H9 (cell line): ENCODE measurements at regions not wholly inside any gene's neighbourhood (a gene's known extent, or its start where the extent isn't known, plus 50 kb on each side); places are given as distances from the start of the nearest gene placed in this dataset.

ENCODE experiments used
- DNase-seq: peaks from one replicate; pipeline ENCODE4 v3.0.0-alpha.2; 2017
- H2AFZ ChIP-seq: one replicate; pipeline ENCODE4 v1.6.1; 2013; ENCODE audit warnings: mild to moderate bottlenecking, low read length, control low read depth, moderate library complexity
- H2AK5ac ChIP-seq: 2 replicates; pipeline ENCODE4 v1.6.1; 2013; ENCODE audit warnings: low read length, control low read depth, mixed read lengths; ENCODE audit not compliant: insufficient read length
- H2BK120ac ChIP-seq: one replicate; pipeline ENCODE4 v1.6.1; 2013; ENCODE audit warnings: low read depth, mild to moderate bottlenecking, low read length, control low read depth, inconsistent platforms; ENCODE audit not compliant: poor library complexity, severe bottlenecking
- H2BK12ac ChIP-seq: 2 replicates; pipeline ENCODE4 v1.6.1; 2013; ENCODE audit warnings: low read length, control low read depth, mixed read lengths, low read depth; ENCODE audit not compliant: insufficient read length
- H2BK15ac ChIP-seq: 2 replicates; pipeline ENCODE4 v1.6.1; 2013; ENCODE audit warnings: low read depth, low read length, control low read depth
- H2BK20ac ChIP-seq: one replicate; pipeline ENCODE4 v1.6.1; 2013; ENCODE audit warnings: low read depth, mild to moderate bottlenecking, low read length, control low read depth, inconsistent platforms; ENCODE audit not compliant: poor library complexity, severe bottlenecking
- H2BK5ac ChIP-seq: 2 replicates; pipeline ENCODE4 v1.6.1; 2013; ENCODE audit warnings: low read length, control low read depth, mixed read lengths; ENCODE audit not compliant: insufficient read length
- H3K14ac ChIP-seq: 2 replicates; pipeline ENCODE4 v1.6.1; 2013; ENCODE audit warnings: low read length, control low read depth; ENCODE audit not compliant: insufficient read depth
- H3K18ac ChIP-seq: 2 replicates; pipeline ENCODE4 v1.6.1; 2013; ENCODE audit warnings: low read depth, mild to moderate bottlenecking, mixed read lengths, low read length, control low read depth; ENCODE audit not compliant: insufficient read length
- H3K23ac ChIP-seq: 2 replicates; pipeline ENCODE4 v1.6.1; 2013; ENCODE audit warnings: low read length, control low read depth, mixed read lengths, low read depth; ENCODE audit not compliant: insufficient read length
- H3K23me2 ChIP-seq: 2 replicates; pipeline ENCODE4 v1.6.1; 2013; ENCODE audit warnings: low read depth, mild to moderate bottlenecking, mixed read lengths, low read length, control low read depth; ENCODE audit not compliant: insufficient read length, poor library complexity, severe bottlenecking
- H3K27ac ChIP-seq: 2 replicates; pipeline ENCODE4 v1.5.1; 2013; ENCODE audit warnings: low read length, control low read depth, mixed read lengths, low read depth; ENCODE audit not compliant: insufficient read length
- H3K27me3 ChIP-seq: 2 replicates; pipeline ENCODE4 v1.6.1; 2013; ENCODE audit warnings: low read length, control low read depth, inconsistent platforms; ENCODE audit not compliant: insufficient read depth
- H3K4ac ChIP-seq: 2 replicates; pipeline ENCODE4 v1.6.1; 2013; ENCODE audit warnings: low read depth, mild to moderate bottlenecking, control low read depth, inconsistent platforms, low read length, moderate library complexity
- H3K4me1 ChIP-seq: 2 replicates; pipeline ENCODE4 v1.6.1; 2013; ENCODE audit warnings: low read length, control low read depth, inconsistent platforms; ENCODE audit not compliant: insufficient read depth
- H3K4me2 ChIP-seq: 2 replicates; pipeline ENCODE4 v1.6.1; 2013; ENCODE audit warnings: low read length, control low read depth, mixed read lengths; ENCODE audit not compliant: insufficient read length, insufficient read depth
- H3K56ac ChIP-seq: 2 replicates; pipeline ENCODE4 v1.6.1; 2013; ENCODE audit warnings: low read depth, mild to moderate bottlenecking, mixed read lengths, low read length, control low read depth; ENCODE audit not compliant: insufficient read length
- H3K79me1 ChIP-seq: 2 replicates; pipeline ENCODE4 v1.6.1; 2013; ENCODE audit warnings: low read depth, mild to moderate bottlenecking, moderate library complexity, low read length, control low read depth, inconsistent platforms; ENCODE audit not compliant: insufficient read depth, poor library complexity, severe bottlenecking
- H3K79me2 ChIP-seq: 2 replicates; pipeline ENCODE4 v1.6.1; 2013; ENCODE audit warnings: low read length, control low read depth, inconsistent platforms; ENCODE audit not compliant: insufficient read depth
- H3K9ac ChIP-seq: 2 replicates; pipeline ENCODE4 v1.6.1; 2013; ENCODE audit warnings: low read length, control low read depth, mixed read lengths; ENCODE audit not compliant: insufficient read length; ENCODE audit errors: extremely low read depth
- H3K9me3 ChIP-seq: one replicate; pipeline ENCODE4 v1.6.1; 2013; ENCODE audit warnings: low read depth, low read length, inconsistent platforms; ENCODE audit not compliant: control insufficient read depth
- H3T11ph ChIP-seq: one replicate; pipeline ENCODE4 v1.6.1; 2013; ENCODE audit warnings: mild to moderate bottlenecking, low read length, control low read depth, inconsistent platforms
- H4K20me1 ChIP-seq: one replicate; pipeline ENCODE4 v1.6.1; 2013; ENCODE audit not compliant: control insufficient read depth, insufficient read length, insufficient read depth
- H4K5ac ChIP-seq: 2 replicates; pipeline ENCODE4 v1.6.1; 2013; ENCODE audit warnings: low read depth, mild to moderate bottlenecking, mixed read lengths, low read length, control low read depth; ENCODE audit not compliant: insufficient read length
- H4K8ac ChIP-seq: replicated peaks from 2 replicates; pipeline ENCODE4 v1.6.1; 2013; ENCODE audit warnings: low read length, control low read depth, mixed read lengths, low read depth; ENCODE audit not compliant: insufficient read length
- H4K91ac ChIP-seq: 2 replicates; pipeline ENCODE4 v1.6.1; 2013; ENCODE audit warnings: low read depth, mild to moderate bottlenecking, moderate library complexity, mixed read lengths, low read length, control low read depth; ENCODE audit not compliant: insufficient read length
- H3K27ac Mint-ChIP-seq, 3 experiments: 2 replicates in 2 of 3; 3 replicates in 1 of 3; pipeline ENCODE4 v1.8.0; 2020 to 2021; ENCODE audit warnings: mixed read lengths in 3 of 3, mild to moderate bottlenecking in 1 of 3, moderate library complexity in 1 of 3
- H3K27me3 Mint-ChIP-seq: 2 replicates; pipeline ENCODE4 v1.8.0; 2021; ENCODE audit warnings: low read depth, mild to moderate bottlenecking, moderate library complexity, mixed read lengths
- H3K36me3 Mint-ChIP-seq, 3 experiments: 2 replicates in 2 of 3; 3 replicates in 1 of 3; pipeline ENCODE4 v1.8.0; 2020 to 2021; ENCODE audit warnings: low read depth in 3 of 3, mixed read lengths in 3 of 3; ENCODE audit not compliant: insufficient read depth in 1 of 3
- H3K4me1 Mint-ChIP-seq, 2 experiments: 2 replicates each; pipeline ENCODE4 v1.8.0; 2020; ENCODE audit warnings: mixed read lengths in 2 of 2
- H3K4me3 Mint-ChIP-seq, 2 experiments: 2 replicates in 1 of 2; 3 replicates in 1 of 2; pipeline ENCODE4 v1.8.0; 2020 to 2021; ENCODE audit warnings: mild to moderate bottlenecking in 2 of 2, mixed read lengths in 2 of 2, moderate library complexity in 1 of 2
- H3K9me3 Mint-ChIP-seq, 2 experiments: 2 replicates in 1 of 2; 3 replicates in 1 of 2; pipeline ENCODE4 v1.8.0; 2020; ENCODE audit warnings: mild to moderate bottlenecking in 2 of 2, mixed read lengths in 2 of 2, moderate library complexity in 1 of 2
- WGBS: extraction: QIAGEN DNeasy Blood & Tissue Kit; methylation state at CpG from one replicate; pipeline ENCODE4 v1.1.7; 2013; ENCODE audit warnings: missing lambda C conversion rate, low lambda C conversion rate, mixed read lengths; ENCODE audit not compliant: insufficient read length; ENCODE audit errors: extremely low coverage; 5-methylcytosine and 5-hydroxymethylcytosine counted together
- TF ChIP-seq, protein P1 (sequence below): fragments of 200-600 bp; sonication (generic); conservative IDR thresholded peaks from 3 replicates; pipeline ENCODE4 v1.8.0; 2021; ENCODE audit warnings: antibody characterized with exemption, mild to moderate bottlenecking

- H3K4ac ChIP-seq: no peak overlapping the region
- H3K36me3 Mint-ChIP-seq: no peaks in the 10 kb centered on the region
- H2AK5ac ChIP-seq: no peak overlapping the region
- H2BK20ac ChIP-seq: no peak overlapping the region
- H3K9ac ChIP-seq: no peak overlapping the region
- H2BK120ac ChIP-seq: no peak overlapping the region
- DNase-seq: no peak
- no peak overlapping the region for H4K8ac ChIP-seq
- no peak overlapping the region for H3K4me2 ChIP-seq
- H3K27me3 ChIP-seq: no peaks in the 10 kb centered on the region
- H3K9me3 Mint-ChIP-seq: peaks cover 1 to 5% of the 10 kb centered on the region in 2 experiments; a peak in 2 of 5 replicates
- H3K4me1 Mint-ChIP-seq: peaks cover 0 to 3% of the 10 kb centered on the region in 2 experiments; a peak in 3 of 4 replicates
- no peaks in the 10 kb centered on the region for H3K79me2 ChIP-seq
- TF ChIP-seq, protein P1, sequence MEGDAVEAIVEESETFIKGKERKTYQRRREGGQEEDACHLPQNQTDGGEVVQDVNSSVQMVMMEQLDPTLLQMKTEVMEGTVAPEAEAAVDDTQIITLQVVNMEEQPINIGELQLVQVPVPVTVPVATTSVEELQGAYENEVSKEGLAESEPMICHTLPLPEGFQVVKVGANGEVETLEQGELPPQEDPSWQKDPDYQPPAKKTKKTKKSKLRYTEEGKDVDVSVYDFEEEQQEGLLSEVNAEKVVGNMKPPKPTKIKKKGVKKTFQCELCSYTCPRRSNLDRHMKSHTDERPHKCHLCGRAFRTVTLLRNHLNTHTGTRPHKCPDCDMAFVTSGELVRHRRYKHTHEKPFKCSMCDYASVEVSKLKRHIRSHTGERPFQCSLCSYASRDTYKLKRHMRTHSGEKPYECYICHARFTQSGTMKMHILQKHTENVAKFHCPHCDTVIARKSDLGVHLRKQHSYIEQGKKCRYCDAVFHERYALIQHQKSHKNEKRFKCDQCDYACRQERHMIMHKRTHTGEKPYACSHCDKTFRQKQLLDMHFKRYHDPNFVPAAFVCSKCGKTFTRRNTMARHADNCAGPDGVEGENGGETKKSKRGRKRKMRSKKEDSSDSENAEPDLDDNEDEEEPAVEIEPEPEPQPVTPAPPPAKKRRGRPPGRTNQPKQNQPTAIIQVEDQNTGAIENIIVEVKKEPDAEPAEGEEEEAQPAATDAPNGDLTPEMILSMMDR: no peak
- no peak overlapping the region for H3K27ac ChIP-seq
- no peak overlapping the region for H3K4me3 Mint-ChIP-seq
- H3K27me3 Mint-ChIP-seq: no peaks in the 10 kb centered on the region
- no peak overlapping the region for H4K91ac ChIP-seq
- H3K4me1 ChIP-seq: no peaks in the 10 kb centered on the region
- H3K23ac ChIP-seq: no peak overlapping the region
- no peak overlapping the region for H2BK5ac ChIP-seq
- H3K23me2 ChIP-seq: no peaks in the 10 kb centered on the region
- H3K14ac ChIP-seq: no peak overlapping the region
- H4K5ac ChIP-seq: no peak overlapping the region
- no peak overlapping the region for H3K18ac ChIP-seq
- no peak overlapping the region for H2AFZ ChIP-seq
- no CpG with 5 or more reads among the region's 2 CpGs for WGBS
- H3K9me3 ChIP-seq: no peaks in the 10 kb centered on the region
- no peak overlapping the region for H2BK12ac ChIP-seq
- H3K27ac Mint-ChIP-seq: no peak overlapping the region
- no peak overlapping the region for H2BK15ac ChIP-seq
- H4K20me1 ChIP-seq: no peaks in the 10 kb centered on the region
- H3K79me1 ChIP-seq: no peaks in the 10 kb centered on the region
- H3K56ac ChIP-seq: no peak overlapping the region
- no peak overlapping the region for H3T11ph ChIP-seq
Observed at GRCh38 chr2:123363826-123364225, 661.3 kb upstream of the CNTNAP5 start.
